TTC549 (cell line): ENCODE measurements at regions not wholly inside any gene's neighbourhood (a gene's known extent, or its start where the extent isn't known, plus 50 kb on each side); places are given as distances from the start of the nearest gene placed in this dataset.

ENCODE experiments used
- FAIRE-seq: peaks from 2 replicates; lab custom pipeline; 2012; peaks lifted over from hg19 to GRCh38; lab: Jason Lieb, UNC

DNA sequence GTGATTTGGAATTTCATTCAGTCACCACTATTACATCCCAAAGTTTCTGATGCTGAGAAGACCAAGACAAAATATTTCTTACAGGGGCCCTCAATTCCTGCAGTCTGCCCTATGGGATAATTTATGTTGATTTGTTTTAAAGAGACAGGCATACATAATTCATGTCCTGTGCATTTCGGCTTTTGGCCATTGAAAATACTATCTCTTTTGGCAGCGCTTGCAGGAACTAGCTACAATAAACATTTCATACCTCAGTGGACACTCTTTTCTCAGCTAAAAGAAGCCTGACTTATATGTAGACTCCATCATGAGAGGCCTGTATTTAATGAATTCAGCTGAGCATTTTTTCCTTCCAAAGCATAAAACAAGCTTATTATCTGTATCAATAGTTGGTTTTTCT lies 451.9 kb upstream of the C9orf72 start:
- FAIRE-seq = no peak

DNA sequence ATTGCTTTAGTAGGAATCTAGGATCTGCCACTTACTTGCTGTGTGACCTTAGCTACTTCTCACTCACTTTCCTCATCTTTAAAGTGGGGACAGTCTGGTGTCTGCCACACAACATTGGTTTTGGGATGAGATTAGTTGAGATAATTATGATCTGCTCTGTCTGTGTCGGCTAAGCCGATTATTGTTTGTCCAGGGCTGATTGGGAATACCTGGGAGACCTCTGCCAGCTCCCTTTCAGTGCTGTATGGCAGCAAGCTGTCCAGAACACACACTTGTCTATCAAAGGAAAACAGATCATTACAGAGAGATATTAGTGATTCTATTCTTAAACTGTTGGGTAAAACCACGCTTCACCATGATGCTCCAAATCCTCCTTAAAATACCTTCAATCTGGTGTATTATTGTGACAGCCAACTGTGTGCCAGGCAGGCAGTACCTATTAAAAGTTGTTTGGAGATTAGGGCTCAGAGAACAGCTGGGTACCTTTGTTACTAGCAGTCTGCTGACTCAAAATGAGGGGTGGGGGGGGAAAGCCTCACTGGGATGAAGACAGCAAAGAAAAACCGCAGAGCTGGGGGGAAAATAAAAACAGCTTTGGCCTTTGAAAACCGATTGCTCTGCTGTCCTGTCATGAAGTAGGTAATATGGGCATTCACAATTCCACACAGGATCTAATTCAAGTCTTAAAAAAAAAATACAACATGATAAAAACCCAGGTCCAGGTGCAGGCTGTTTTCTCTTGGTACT lies 458.4 kb upstream of the C9orf72 start:
- FAIRE-seq = no peak

DNA sequence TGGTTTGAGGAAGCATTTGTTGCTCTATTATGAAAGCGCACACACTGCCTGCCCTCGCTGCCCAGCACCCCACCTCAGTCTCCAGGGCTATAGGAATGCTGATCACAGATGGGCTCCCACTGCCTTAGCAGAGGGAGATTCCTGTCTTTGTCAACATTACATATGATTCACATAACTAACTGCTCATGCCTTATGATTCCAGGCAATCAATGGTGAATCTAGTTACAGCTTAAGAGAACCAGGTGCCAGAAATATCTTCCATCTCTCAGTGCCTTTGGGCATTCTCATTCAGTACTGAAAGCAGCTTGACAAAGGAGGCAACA lies 458.9 kb upstream of the C9orf72 start:
- no peak for FAIRE-seq

DNA sequence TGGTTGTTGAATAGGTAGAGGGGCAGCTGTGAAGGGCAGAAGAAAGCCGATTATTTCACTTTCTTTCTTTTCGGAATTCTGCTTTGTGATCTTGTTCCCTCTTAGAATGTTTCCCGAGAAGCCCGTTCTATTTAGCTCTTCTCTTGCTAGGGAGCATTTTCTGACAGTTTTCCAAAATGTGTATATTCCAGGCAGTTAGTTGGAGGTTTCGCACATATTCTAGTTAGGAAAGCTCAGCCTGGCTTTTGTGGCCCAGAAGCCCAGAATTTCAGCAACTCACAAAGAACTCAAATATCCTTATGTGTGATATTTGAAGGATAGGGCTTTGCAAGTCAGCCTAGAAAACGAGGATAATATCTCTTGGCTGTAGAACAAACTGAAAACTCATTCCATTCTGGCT lies 461.0 kb upstream of the C9orf72 start:
- no peak for FAIRE-seq

DNA sequence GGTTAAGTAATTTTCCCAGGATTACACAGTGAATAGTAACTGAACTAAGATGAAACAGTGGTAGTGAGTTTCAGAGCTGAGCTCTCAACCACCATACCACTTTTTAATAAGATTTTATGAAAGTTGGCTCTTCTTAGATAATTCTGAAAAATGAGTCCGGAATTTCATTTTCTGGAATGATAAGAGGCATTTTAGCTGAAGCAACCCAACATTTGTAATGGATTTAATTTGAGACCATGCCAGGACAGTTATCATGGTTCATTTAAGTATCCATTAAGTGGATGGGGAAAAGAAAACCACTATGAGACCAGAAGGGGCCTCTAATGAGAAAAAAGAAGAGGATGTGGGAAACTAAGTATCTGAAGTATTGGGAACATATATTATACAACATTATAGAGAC lies 464.7 kb upstream of the C9orf72 start:
- no peak for FAIRE-seq

DNA sequence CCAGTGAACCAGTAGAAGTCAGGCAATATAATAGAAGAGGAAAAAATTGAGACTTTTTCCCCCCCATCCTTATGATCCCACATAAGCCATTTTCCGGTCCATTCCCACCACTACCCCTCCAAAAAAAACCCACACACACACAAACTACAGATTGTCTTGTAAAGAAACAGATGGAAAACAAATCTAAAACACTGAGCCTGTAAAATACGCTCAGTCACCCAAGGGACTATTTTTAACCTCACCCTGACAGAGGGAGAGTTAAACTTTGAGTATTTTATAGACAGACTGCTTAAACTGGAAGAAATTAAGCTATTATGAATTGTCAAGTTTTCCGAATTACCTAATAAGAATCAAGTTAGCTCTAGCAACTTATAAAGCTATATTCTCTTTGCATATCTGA lies 471.8 kb upstream of the C9orf72 start:
- no peak for FAIRE-seq

DNA sequence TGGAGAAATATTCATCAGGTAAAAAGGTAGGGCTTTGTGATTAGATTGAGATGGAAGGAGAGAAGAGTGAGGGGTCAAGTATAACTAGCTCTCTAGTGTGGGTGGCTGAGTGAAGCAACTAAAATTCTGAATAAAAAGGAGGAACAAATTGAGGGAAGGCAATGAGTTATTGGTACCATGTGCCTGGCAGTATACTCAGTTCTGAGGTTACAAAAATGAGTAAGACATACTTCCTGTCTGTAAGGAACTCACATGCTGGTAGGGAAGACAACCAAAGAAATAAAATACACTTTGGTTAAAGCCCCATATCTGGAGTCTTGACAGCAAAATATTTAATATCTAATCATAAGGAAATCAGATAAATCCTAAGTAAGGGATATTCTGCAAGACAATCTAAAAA lies 476.8 kb upstream of the C9orf72 start:
- no peak for FAIRE-seq

DNA sequence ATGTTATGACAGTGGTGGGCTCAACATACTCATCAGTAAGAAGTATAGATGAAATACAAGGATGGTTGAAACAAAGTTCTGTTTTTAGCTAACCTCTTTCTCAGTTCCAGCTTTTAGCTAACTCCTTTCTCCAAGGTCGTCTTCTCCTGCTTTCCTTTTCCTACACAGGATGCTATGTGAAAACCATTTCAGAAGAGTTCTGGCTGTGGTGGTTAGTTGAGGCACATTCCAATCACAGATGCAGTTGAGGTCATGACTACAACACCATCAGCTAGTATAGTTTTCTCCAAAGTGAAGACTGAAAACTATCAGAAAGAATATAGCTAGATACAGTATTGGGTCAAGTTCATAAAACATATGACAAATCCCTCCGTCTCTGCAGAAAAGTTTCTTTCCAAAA lies 477.7 kb upstream of the C9orf72 start:
- FAIRE-seq = no peak

DNA sequence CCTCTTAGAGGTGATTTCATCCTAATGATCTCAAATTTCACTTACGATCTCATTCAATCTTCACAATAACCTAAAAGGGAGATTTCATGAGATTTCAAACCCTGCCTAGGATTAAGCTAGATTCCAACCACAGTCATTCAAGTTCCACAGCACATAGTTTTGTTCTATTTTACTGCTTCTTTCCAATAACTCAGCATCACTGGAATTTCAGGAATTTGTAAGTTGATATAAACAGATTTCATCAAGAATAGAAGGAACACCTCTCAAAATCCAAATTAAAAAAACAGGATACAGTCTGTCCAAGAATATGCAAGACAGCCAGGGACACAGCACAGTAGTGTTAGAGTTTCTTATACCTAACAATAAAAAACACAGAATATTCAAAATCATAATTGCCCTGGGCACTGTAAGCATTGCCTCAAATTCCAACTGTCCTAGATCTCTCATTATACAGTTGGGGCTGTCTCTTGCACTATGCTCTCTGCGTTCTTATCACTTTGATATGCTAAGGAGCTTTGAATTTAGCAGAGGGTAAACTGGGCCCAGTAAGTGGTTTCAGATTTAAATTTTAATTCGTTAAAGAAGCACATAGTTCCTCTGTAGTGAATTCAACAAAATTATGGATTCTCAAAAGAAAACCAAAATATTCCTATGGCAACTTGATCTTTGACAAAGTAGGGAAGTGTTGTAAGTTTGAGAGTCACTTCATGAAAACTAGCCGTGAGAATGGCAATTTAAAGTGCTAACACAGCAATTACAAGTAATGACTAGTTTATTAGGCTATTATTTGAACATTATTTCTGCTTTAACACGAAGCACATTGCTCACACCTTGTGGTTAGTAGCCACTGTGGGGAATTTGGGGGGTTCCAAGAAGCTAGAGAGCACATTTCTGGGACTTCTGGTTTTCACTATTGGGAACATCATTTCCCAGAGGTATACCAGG lies 478.6 kb upstream of the C9orf72 start:
- FAIRE-seq = no peak

DNA sequence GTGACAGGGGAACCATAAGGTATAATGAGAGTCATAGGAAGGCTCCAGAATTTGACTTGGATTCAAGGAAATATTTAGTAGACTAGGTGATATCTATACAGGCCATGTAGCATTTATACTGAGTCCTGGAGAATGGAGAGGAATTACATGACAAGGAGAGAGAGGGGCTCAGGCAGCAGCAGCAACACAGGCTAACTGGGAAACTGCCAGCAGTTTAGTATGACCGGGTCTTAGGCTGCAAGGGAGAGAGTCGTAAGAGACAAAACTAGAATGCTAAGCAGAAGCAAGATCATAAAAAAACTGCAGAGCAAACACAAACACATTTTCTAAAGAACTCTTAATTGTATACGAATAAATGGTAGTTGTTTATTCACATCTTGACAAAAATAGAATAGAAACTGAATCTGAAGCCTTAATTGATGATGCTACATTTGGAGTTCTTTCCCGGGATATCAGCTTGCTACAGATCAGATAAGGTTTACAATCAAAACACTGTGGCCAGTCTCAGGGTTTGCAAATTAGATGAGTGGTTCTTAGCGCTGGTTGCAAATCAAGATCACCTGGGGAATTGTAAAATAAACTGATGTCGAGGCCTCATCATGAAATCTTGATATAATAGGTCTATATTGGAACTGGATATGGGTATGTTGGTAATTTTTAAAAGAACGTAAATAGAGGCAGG lies 480.0 kb upstream of the C9orf72 start:
- FAIRE-seq = no peak

DNA sequence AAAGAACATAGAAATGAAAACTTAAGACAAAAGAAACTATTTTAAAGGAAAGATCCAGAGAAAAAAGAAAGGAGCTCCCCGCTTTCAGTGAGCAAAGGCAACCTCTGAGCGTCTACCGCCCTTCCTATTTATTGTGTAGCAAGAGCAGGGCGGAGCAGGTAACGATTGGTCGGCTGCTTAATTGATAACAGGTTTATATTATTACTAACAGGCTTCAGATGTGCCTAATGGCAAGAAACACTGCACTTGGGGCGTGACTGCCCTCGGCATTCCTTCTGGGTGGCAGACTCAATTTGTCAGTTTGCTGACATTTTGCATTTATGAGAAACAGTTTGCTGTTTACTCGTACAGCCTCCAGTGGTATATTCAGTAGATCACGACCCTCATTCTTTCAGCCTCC lies 482.7 kb upstream of the C9orf72 start:
- FAIRE-seq = no peak

DNA sequence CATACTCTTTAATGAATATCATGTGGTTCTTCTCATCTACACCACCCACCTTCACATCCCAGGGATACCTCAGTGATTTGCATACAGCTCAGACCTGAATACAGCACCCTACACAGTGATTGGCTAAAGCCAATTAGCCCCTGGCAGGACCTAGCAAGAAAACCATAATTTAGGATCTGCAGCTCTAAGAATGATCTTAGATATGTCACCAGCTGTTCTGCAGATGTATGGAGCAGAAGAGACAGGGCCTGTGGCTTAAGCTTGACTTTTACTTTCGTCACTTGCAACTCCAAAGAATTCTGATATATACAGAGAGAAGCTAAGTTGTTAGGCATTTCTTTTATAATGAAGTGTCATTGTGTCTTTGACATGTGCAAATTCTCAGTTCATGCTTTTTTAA lies 483.2 kb upstream of the C9orf72 start:
- no peak for FAIRE-seq

DNA sequence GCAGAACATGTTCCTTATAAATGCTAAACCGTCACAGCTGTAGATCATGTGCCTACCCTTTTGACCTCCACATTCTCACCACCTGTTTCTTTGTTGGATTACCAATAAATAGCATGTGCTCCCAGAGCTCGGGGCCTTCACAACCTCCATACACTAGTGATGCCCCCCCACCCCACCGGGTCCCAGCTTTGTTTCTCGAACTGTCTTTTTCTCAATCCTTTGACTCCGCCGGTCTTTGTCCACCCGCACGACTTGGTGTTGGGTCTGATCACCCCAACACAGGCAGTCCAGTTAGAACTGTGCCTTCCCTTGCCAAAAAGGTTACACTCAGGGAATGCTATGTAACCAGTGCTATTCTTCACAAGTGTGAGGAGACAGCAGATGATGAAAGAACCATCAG lies 485.9 kb upstream of the C9orf72 start:
- no peak for FAIRE-seq

DNA sequence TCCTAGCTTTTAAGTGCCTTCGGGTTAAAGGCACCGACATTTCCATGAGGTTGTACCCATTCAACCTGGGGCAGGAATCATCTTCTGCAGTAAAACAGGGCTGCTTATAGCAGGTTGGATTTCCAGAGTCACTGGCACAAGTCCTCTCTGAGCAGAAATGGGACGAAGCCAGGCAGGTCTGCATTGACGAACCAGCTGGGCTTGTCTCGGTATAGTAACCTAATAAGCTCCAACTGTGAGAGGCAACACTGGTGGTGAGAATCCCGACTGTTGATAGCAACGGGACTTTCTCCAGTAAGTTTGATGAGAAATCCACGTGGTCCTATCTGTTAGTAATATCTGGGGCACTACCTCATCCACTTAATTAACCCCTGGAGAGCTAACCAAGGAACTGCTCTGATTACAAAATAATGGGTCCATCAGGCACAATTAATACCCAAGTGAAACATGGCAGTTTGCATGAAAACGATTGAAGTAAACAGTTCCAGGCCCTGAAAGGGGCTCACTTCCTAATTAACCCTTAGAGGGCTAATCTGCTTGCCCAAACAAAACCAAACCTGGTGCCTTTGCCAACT lies 491.0 kb upstream of the C9orf72 start:
- no peak for FAIRE-seq

DNA sequence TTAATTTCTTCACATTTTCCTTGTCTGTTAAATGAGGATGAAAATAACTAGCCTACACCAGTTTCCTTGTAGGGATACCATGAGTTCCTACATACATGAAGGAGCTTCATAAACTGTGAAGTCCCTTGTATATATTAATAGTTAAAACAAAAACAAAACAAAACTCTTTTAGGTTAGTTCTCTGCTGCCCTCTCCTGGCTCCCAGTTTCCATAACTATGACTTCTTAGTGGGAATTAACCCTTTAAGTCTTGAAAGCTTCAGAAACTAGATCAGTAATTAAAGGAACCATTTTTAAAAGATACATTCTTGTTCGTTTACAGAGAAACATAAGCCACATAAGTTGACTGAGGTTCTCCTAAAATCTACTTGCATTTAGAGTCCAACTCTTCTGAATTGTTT lies 500.0 kb upstream of the C9orf72 start:
- FAIRE-seq = no peak

DNA sequence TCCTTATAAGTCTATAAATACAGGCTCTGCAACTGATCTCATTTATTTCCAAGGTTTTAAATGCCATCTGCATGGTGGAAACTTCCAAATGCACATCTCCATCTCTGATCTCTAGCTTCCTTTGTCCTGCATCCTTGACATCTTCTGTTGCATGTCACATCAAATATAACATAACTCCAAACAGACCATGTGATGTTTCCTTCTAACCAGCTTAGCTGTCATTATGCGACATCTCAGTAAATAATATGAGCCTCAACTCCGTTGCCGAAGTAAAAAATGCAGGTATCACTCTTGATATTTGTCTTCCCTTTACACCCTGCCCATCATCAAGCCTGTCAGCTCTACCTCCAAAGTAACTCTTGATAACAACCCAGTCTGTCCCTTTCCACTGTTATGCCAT lies 506.4 kb upstream of the C9orf72 start:
- FAIRE-seq = no peak

DNA sequence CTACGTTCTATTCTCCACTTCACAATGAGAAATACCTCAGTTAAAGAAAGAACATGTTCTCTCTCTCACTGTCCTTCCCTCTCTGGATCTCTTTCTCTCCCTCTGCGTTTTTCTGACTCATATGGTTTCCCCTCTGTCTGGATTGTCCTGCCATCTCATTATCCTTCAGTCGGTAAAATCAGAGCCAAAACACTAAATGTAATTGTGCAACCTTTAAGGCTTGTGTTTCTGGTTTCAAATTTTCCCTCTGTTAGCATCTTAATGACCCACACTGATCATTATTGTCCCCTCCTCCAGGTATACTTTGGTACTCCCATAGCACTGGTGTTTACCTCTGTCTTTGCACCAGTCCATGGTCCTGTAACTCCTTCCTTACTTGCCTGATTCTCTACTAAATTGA lies 509.4 kb upstream of the C9orf72 start:
- FAIRE-seq = no peak

DNA sequence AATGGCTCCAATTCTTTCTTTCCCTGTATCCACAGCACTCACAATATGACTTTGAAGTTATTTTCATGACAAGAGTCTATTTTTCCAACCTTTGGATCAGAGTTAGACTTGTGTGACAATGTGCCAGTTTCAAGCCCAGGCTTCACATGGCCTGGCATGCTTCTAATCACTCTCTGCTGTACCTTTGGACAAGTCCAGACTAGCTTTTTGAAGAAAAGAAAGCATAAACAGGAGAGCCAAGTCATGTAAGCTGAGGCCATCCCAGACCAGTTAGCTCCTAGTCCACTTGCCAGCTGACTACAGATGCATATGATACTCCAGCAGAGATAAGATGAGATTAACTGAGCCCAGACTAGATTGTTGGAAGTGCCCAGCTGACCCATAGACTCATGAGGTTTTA lies 513.6 kb upstream of the C9orf72 start:
- no peak for FAIRE-seq

DNA sequence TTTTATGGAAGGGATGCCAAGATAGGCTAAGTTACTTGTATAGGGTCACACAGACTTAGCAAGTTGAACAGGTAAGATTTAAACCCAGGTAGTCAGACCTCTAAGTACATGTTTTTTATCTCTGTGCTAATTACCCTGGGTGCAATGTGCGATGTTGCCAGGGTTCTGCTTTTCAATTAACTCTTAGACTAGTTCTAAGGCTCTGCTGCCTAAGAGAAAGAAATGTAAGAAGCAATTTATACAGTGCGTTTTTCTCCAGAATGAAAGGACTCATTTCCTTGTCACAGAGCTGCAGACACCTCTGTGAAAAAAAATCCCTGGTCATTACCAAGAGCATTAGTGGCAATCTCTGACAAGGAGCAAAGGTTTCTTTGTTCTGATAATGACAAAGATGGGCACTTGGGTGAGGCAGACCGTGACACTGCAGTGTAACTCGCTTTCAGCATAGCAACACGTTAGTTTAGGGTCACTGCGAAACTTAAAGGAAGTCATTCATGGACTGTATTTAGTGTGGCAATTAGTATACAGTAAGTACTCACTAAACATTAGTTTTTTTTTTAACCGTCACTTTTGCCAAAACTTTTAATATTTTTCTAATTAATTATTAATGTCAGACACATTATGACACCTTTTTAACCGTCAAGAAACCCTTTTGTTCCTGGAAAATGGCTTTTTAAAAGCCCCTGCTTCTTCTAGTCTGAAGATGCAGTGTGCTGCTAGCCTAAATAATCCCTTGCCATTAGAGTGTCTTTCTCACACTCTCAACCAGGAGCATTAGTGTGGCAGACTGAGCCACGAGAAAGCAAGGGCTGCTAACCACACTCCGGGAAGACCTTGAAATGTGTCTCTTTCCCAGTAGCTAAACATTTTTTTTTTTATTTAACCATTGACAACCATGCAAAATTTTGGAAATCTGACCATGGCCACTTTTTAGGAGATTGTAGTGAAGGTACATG lies 520.0 kb upstream of the C9orf72 start:
- FAIRE-seq = no peak

DNA sequence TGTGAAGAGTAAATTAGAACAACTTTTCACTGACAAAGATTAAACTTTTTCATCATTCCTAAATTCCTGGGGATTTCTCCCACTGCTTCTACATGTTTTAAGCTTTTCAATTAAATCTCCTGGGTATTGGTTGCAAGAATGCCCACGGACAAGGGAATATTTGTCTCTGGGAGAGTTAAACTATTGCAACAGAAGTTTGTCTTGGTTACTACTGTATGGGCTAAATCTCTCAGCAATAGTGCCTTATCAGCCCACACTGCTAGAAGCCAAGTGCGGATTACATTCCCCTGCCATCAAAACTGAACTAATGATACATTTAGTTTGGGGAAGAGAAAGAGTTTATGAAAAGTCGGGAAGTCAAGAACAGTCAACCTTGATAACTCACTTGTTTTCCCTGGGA lies 528.2 kb upstream of the C9orf72 start:
- no peak for FAIRE-seq

DNA sequence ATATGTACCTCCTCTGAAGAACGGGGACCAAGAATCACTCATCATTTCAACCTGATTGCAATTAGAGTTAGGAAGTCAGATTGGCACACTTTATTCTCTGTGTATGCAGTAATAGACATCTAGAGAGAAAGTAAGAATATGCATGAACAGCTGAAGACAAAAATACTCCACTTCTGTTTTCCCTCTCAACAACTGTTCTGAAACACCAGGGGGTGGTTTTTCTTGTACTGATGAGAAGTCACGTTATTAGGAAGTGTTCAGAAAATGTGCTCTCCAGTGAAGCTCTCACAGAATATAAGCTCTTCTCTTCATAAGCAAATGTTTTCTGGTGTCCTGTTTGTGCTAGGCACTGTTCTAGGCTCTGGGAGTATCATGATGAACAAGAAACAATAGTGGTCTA lies 531.7 kb upstream of the C9orf72 start:
- no peak for FAIRE-seq

DNA sequence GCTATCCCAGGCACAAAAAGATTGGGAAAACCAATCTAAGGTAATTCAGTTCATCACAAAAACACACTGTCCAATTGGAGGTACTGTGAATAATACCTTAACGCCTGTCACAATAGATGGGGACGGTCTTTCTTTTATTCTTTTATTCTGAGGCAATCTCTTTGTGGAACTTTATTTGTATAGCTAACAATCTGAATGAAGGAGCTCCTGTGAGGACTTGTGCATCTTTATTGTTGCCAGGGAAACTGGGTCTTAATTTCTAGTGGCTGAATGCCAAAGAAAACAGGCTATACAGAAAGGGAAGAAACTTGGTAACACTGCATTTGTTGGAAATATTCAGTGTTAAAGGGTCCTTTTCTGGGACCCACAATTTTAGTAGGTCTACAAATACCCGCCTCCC lies 546.9 kb upstream of the C9orf72 start:
- no peak for FAIRE-seq
